Upper lobe of left lung (tissue), 6 donors: ENCODE measurements at regions not wholly inside any gene's neighbourhood (a gene's known extent, or its start where the extent isn't known, plus 50 kb on each side); places are given as distances from the start of the nearest gene placed in this dataset.

Experiments used
- ATAC-seq, 2 donors: fragments of 200-7000 bp; cut with Tn5 transposase; one replicate each; pipeline ENCODE4 v1.9.1; 2022; ENCODE audit warnings: mild to moderate bottlenecking in 2 of 2, moderate library complexity in 2 of 2; ENCODE audit not compliant: low FRiP score in 2 of 2
- DNase-seq, 2 donors: peaks; one replicate each; pipeline ENCODE4 v3.0.0-alpha.2; 2019 to 2020
- H3K27ac ChIP-seq, 4 donors: fragments of 200-600 bp; sonication (generic); one replicate each; pipeline ENCODE4 v1.5.1; 2016 to 2019
- H3K27me3 ChIP-seq, 4 donors: fragments of 200-600 bp; sonication (generic); one replicate each; pipeline ENCODE4 v1.5.1; 2017 to 2019
- H3K36me3 ChIP-seq, 4 donors: fragments of 200-600 bp; sonication (generic); one replicate each; pipeline ENCODE4 v1.5.1; 2016 to 2019
- H3K4me1 ChIP-seq, 4 donors: fragments of 200-600 bp; sonication (generic); one replicate each; pipeline ENCODE4 v1.5.1; 2018 to 2019
- H3K4me3 ChIP-seq, 4 donors: fragments of 200-600 bp; sonication (generic); one replicate each; pipeline ENCODE4 v1.5.1; 2017 to 2019; ENCODE audit warnings: mild to moderate bottlenecking in 2 of 4, moderate library complexity in 1 of 4
- H3K9me3 ChIP-seq, 4 donors: fragments of 200-600 bp; sonication (generic); one replicate each; pipeline ENCODE4 v1.5.1; 2018 to 2019
- EP300 ChIP-seq, 4 donors: sonication (generic); formaldehyde crosslinking; IDR thresholded peaks; one replicate each; pipeline ENCODE4 v1.5.1; 2017; ENCODE audit warnings: antibody characterized with exemption in 4 of 4, control low read depth in 2 of 4
- POLR2A ChIP-seq, 4 donors: fragments of 450-650 bp; IDR thresholded peaks; one replicate each; pipeline ENCODE4 v1.5.1; 2016 to 2017; ENCODE audit warnings: antibody characterized with exemption in 4 of 4, mild to moderate bottlenecking in 2 of 4
- POLR2AphosphoS5 ChIP-seq, 2 donors: sonication (generic); formaldehyde crosslinking; IDR thresholded peaks; one replicate each; pipeline ENCODE4 v1.5.1; 2017; ENCODE audit warnings: antibody characterized with exemption in 2 of 2
- WGBS, 2 donors: methylation state at CpG; one replicate each; pipeline ENCODE4 v1.1.5; 2017 to 2018; 5-methylcytosine and 5-hydroxymethylcytosine counted together
- TF ChIP-seq, protein P1 (sequence below), 6 experiments: fragments of 450-650 bp in 4 of 6; fragments of 200-600 bp in 2 of 6; sonication (generic) in 2 of 6; IDR thresholded peaks; one replicate each; pipeline ENCODE4 v1.5.1; 2016 to 2019; ENCODE audit warnings: antibody characterized with exemption in 6 of 6
- donor health status: DM: no; HTN: no; CAD: no; lungs with moderate emphysema.
- donor health status: DM: no; HTN: yes; CAD: no; lungs with severe emphysema.

- DNase-seq: no peak
- no peaks in the 10 kb centered on the region for H3K27me3 ChIP-seq
- no peaks in the 10 kb centered on the region for H3K9me3 ChIP-seq
- no peaks in the 10 kb centered on the region for H3K4me1 ChIP-seq
- TF ChIP-seq POLR2A (IDR thresholded peaks at IDR 0.05): no peak
- no peak for TF ChIP-seq POLR2AphosphoS5 (IDR thresholded peaks at IDR 0.05)
- TF ChIP-seq, protein P1, sequence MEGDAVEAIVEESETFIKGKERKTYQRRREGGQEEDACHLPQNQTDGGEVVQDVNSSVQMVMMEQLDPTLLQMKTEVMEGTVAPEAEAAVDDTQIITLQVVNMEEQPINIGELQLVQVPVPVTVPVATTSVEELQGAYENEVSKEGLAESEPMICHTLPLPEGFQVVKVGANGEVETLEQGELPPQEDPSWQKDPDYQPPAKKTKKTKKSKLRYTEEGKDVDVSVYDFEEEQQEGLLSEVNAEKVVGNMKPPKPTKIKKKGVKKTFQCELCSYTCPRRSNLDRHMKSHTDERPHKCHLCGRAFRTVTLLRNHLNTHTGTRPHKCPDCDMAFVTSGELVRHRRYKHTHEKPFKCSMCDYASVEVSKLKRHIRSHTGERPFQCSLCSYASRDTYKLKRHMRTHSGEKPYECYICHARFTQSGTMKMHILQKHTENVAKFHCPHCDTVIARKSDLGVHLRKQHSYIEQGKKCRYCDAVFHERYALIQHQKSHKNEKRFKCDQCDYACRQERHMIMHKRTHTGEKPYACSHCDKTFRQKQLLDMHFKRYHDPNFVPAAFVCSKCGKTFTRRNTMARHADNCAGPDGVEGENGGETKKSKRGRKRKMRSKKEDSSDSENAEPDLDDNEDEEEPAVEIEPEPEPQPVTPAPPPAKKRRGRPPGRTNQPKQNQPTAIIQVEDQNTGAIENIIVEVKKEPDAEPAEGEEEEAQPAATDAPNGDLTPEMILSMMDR (IDR thresholded peaks at IDR 0.05): no peak
- 71 to 79% methylated on average over 3 of the region's 3 CpGs for WGBS, 2 donors
- H3K4me3 ChIP-seq: no peak overlapping the region
- ATAC-seq: no peak
- H3K36me3 ChIP-seq: no peaks in the 10 kb centered on the region
- H3K27ac ChIP-seq: no peak overlapping the region
Observed at GRCh38 chr10:4399556-4399955, 426.5 kb upstream of the AKR1E2 start.

DNA sequence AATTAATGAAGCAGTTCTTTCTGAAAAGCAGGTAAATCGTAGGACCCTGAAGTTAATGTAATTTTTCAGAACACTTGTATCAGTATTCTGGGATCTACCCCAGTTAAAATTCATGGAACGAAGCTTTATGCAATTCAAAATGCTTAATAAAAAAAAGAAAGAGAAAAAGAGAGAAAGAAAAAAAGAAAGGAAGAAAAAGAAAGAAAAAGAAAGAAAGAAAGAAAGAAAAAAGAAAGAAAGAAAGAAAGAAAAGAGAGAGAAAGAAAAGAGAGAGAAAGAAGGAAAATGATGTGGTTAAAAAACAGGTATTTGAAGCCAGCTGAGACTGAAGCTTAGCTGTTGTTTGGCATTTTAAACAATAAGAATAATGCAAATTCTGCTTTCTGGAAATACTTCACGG is 427.4 kb upstream of the AKR1E2 start:
- no peaks in the 10 kb centered on the region for H3K36me3 ChIP-seq
- no peak overlapping the region for H3K4me3 ChIP-seq
- no peaks in the 10 kb centered on the region for H3K9me3 ChIP-seq
- no peaks in the 10 kb centered on the region for H3K4me1 ChIP-seq
- DNase-seq: no peak
- no peak overlapping the region for H3K27ac ChIP-seq
- ATAC-seq: no peak
- TF ChIP-seq POLR2A (IDR thresholded peaks at IDR 0.05) (no peak), POLR2AphosphoS5 (IDR thresholded peaks at IDR 0.05) (no peak), EP300 (IDR thresholded peaks at IDR 0.05) (no peak)
- TF ChIP-seq, protein P1 (IDR thresholded peaks at IDR 0.05): no peak
- 94 to 97% methylated on average over 3 of the region's 3 CpGs for WGBS, 2 donors
- no peaks in the 10 kb centered on the region for H3K27me3 ChIP-seq

- no peak overlapping the region for H3K27ac ChIP-seq
- no peak for TF ChIP-seq POLR2AphosphoS5 (IDR thresholded peaks at IDR 0.05)
- TF ChIP-seq, protein P1 (IDR thresholded peaks at IDR 0.05): no peak
- TF ChIP-seq POLR2A (IDR thresholded peaks at IDR 0.05): no peak
- TF ChIP-seq EP300 (IDR thresholded peaks at IDR 0.05): no peak
- WGBS, 2 donors: 51 to 65% methylated on average over 3 of the region's 3 CpGs
- H3K27me3 ChIP-seq: no peaks in the 10 kb centered on the region
- ATAC-seq: no peak
- H3K4me1 ChIP-seq: no peaks in the 10 kb centered on the region
- no peak for DNase-seq
- H3K36me3 ChIP-seq: no peaks in the 10 kb centered on the region
- H3K9me3 ChIP-seq: no peaks in the 10 kb centered on the region
- no peak overlapping the region for H3K4me3 ChIP-seq
Observed at GRCh38 chr10:4397337-4397736, 428.7 kb upstream of the AKR1E2 start.

GRCh38 chr10:4396401-4397283 is 429.4 kb upstream of the AKR1E2 start:
- H3K27me3 ChIP-seq: no peaks in the 10 kb centered on the region
- ATAC-seq: no peak
- 85 to 90% methylated on average over 9 of the region's 9 CpGs for WGBS, 2 donors

More at GRCh38 chr10:4396401-4397283, 429.4 kb upstream of the AKR1E2 start:
- H3K9me3 ChIP-seq: no peaks in the 10 kb centered on the region
- TF ChIP-seq POLR2AphosphoS5 (IDR thresholded peaks at IDR 0.05) (no peak), POLR2A (IDR thresholded peaks at IDR 0.05) (no peak), EP300 (IDR thresholded peaks at IDR 0.05) (no peak)
- TF ChIP-seq, protein P1 (IDR thresholded peaks at IDR 0.05): no peak
- H3K4me3 ChIP-seq: no peak overlapping the region
- no peak overlapping the region for H3K27ac ChIP-seq
- no peak for DNase-seq
- no peaks in the 10 kb centered on the region for H3K4me1 ChIP-seq
- no peaks in the 10 kb centered on the region for H3K36me3 ChIP-seq
